HEK293T (cell line): ENCODE measurements at regions not wholly inside any gene's neighbourhood (a gene's known extent, or its start where the extent isn't known, plus 50 kb on each side); places are given as distances from the start of the nearest gene placed in this dataset.

Experiments
- CTCF ChIA-PET: fragments of 350-600 bp; formaldehyde crosslinking; extraction: SDS; loops from one replicate; lab custom pipeline; 2021; ENCODE audit warnings: antibody characterized with exemption, inconsistent platforms; lab: Yijun Ruan, JAX
- POLR2A ChIA-PET: fragments of 350-600 bp; formaldehyde crosslinking; extraction: SDS; loops from one replicate; lab custom pipeline; 2020; ENCODE audit warnings: antibody characterized with exemption, inconsistent platforms; lab: Yijun Ruan, JAX
- DNase-seq: peaks from one replicate; pipeline ENCODE4 v3.0.0; 2012; ENCODE audit warnings: mixed read lengths; ENCODE audit errors: extremely low spot score
- ARNT ChIP-seq: fragments of 450-650 bp; IDR thresholded peaks from 2 replicates; pipeline ENCODE4 v1.6.1; 2017; ENCODE audit warnings: mild to moderate bottlenecking
- BHLHE40 ChIP-seq: fragments of 450-650 bp; IDR thresholded peaks from 2 replicates; pipeline ENCODE4 v1.6.1; 2016; ENCODE audit warnings: mild to moderate bottlenecking, moderate library complexity, borderline replicate concordance
- CTBP1 ChIP-seq: fragments of 450-650 bp; IDR thresholded peaks from 2 replicates; pipeline ENCODE4 v1.6.1; 2016; ENCODE audit warnings: borderline replicate concordance
- ELF4 ChIP-seq: fragments of 450-650 bp; IDR thresholded peaks from 2 replicates; pipeline ENCODE4 v1.6.1; 2017; ENCODE audit warnings: antibody characterized with exemption
- FOXA1 ChIP-seq: fragments of 450-650 bp; IDR thresholded peaks from 2 replicates; pipeline ENCODE4 v1.6.1; 2016; ENCODE audit warnings: mild to moderate bottlenecking
- FOXK2 ChIP-seq: fragments of 450-650 bp; IDR thresholded peaks from 2 replicates; pipeline ENCODE4 v1.6.1; 2016; ENCODE audit warnings: mild to moderate bottlenecking
- FOXM1 ChIP-seq: fragments of 450-650 bp; IDR thresholded peaks from 2 replicates; pipeline ENCODE4 v1.6.1; 2017; ENCODE audit warnings: mild to moderate bottlenecking, borderline replicate concordance
- HDGF ChIP-seq: fragments of 450-650 bp; IDR thresholded peaks from 2 replicates; pipeline ENCODE4 v1.6.1; 2017; ENCODE audit warnings: antibody characterized with exemption, borderline replicate concordance
- L3MBTL2 ChIP-seq: fragments of 450-650 bp; conservative IDR thresholded peaks from 2 replicates; pipeline ENCODE4 v1.6.1; 2016; ENCODE audit warnings: mild to moderate bottlenecking
- LEF1 ChIP-seq: fragments of 450-650 bp; IDR thresholded peaks from 2 replicates; pipeline ENCODE4 v1.6.1; 2017; ENCODE audit warnings: mild to moderate bottlenecking, borderline replicate concordance
- NFRKB ChIP-seq: fragments of 450-650 bp; IDR thresholded peaks from 2 replicates; pipeline ENCODE4 v1.6.1; 2016; ENCODE audit warnings: mild to moderate bottlenecking, moderate library complexity
- PKNOX1 ChIP-seq: fragments of 450-650 bp; IDR thresholded peaks from 2 replicates; pipeline ENCODE4 v1.6.1; 2016
- SP1 ChIP-seq: fragments of 450-650 bp; IDR thresholded peaks from 2 replicates; pipeline ENCODE4 v1.6.1; 2017
- SUZ12 ChIP-seq: fragments of 450-650 bp; IDR thresholded peaks from 2 replicates; pipeline ENCODE4 v1.6.1; 2016; ENCODE audit warnings: mild to moderate bottlenecking
- TARDBP ChIP-seq: fragments of 450-650 bp; IDR thresholded peaks from 2 replicates; pipeline ENCODE4 v1.6.1; 2016
- ZNF384 ChIP-seq: fragments of 450-650 bp; IDR thresholded peaks from 2 replicates; pipeline ENCODE4 v1.6.1; 2016

GRCh38 chr10:57472823-57473619 is 794.7 kb downstream of the IPMK start:
- TF ChIP-seq ELF4 (no peak), FOXA1 (no peak), FOXK2 (no peak), PKNOX1 (no peak), NFRKB (no peak), ARNT (no peak), BHLHE40 (no peak), ZNF384 (no peak), L3MBTL2 (no peak), SUZ12 (no peak), CTBP1 (no peak), HDGF (no peak), LEF1 (no peak), SP1 (no peak)
- no peak for DNase-seq
- ChIA-PET POLR2A (no interaction called here), CTCF (no interaction called here)

GRCh38 chr10:57468894-57469432 is 798.7 kb downstream of the IPMK start:
- CTCF ChIA-PET = no interaction called here
- no peak for DNase-seq
- POLR2A ChIA-PET = no interaction called here
- no peak for TF ChIP-seq BHLHE40
- no peak for TF ChIP-seq HDGF
- no peak for TF ChIP-seq CTBP1
- no peak for TF ChIP-seq LEF1
- TF ChIP-seq TARDBP = no peak
- no peak for TF ChIP-seq NFRKB
- TF ChIP-seq ZNF384 = no peak
- TF ChIP-seq SUZ12 = no peak
- no peak for TF ChIP-seq FOXA1
- no peak for TF ChIP-seq PKNOX1
- TF ChIP-seq L3MBTL2 = no peak
- no peak for TF ChIP-seq FOXM1
- TF ChIP-seq SP1 = no peak
- TF ChIP-seq FOXK2 = no peak
- no peak for TF ChIP-seq ARNT
- TF ChIP-seq ELF4 = no peak

GRCh38 chr10:57465155-57465554 is 802.5 kb downstream of the IPMK start:
- TF ChIP-seq BHLHE40 (no peak), ARNT (no peak), FOXA1 (no peak), SP1 (no peak)
- CTCF ChIA-PET = no interaction called here
- POLR2A ChIA-PET = no interaction called here
- DNase-seq = no peak

GRCh38 chr10:57460540-57460939 is 807.2 kb downstream of the IPMK start:
- DNase-seq = no peak
- CTCF ChIA-PET = no interaction called here
- no peak for TF ChIP-seq PKNOX1
- no peak for TF ChIP-seq L3MBTL2
- no peak for TF ChIP-seq ELF4
- TF ChIP-seq LEF1 = no peak
- no peak for TF ChIP-seq ZNF384
- no peak for TF ChIP-seq NFRKB
- no peak for TF ChIP-seq FOXM1
- no peak for TF ChIP-seq SP1
- no peak for TF ChIP-seq HDGF
- TF ChIP-seq BHLHE40 = no peak
- TF ChIP-seq FOXK2 = no peak
- TF ChIP-seq FOXA1 = no peak
- no peak for TF ChIP-seq SUZ12
- no peak for TF ChIP-seq CTBP1
- TF ChIP-seq ARNT = no peak
- TF ChIP-seq TARDBP = no peak
- POLR2A ChIA-PET = no interaction called here

- DNase-seq = no peak
- POLR2A ChIA-PET = no interaction called here
- CTCF ChIA-PET = no interaction called here
- TF ChIP-seq ELF4 (no peak), LEF1 (no peak), FOXA1 (no peak), ZNF384 (no peak), HDGF (no peak)
Measured at GRCh38 chr10:57457972-57458512, 809.7 kb downstream of the IPMK start.

GRCh38 chr10:57430376-57430775 is 837.3 kb downstream of the IPMK start:
- ChIA-PET CTCF (no interaction called here), POLR2A (no interaction called here)
- TF ChIP-seq ZNF384 = no peak
- TF ChIP-seq ELF4 = no peak
- no peak for TF ChIP-seq FOXM1
- no peak for TF ChIP-seq TARDBP
- no peak for TF ChIP-seq LEF1
- no peak for TF ChIP-seq FOXK2
- no peak for TF ChIP-seq L3MBTL2
- TF ChIP-seq NFRKB = no peak
- no peak for TF ChIP-seq BHLHE40
- no peak for TF ChIP-seq PKNOX1
- no peak for TF ChIP-seq FOXA1
- no peak for TF ChIP-seq HDGF
- no peak for TF ChIP-seq ARNT
- TF ChIP-seq SUZ12 = no peak
- no peak for TF ChIP-seq SP1
- TF ChIP-seq CTBP1 = no peak
- DNase-seq = no peak
